Kidney (tissue), 13 donors: ENCODE measurements at regions not wholly inside any gene's neighbourhood (a gene's known extent, or its start where the extent isn't known, plus 50 kb on each side); places are given as distances from the start of the nearest gene placed in this dataset.
"Not testable (repeated sequence)": the region's sequence is repeated elsewhere in the genome, so short reads cannot be mapped to it uniquely, and the experiment has no call there.

ENCODE experiments used
- DNase-seq, 5 donors: peaks; one replicate each; pipeline ENCODE4 v3.0.0-alpha.2; 2013 to 2020
- FAIRE-seq: peaks from 2 replicates; lab custom pipeline; 2012; peaks lifted over from hg19 to GRCh38; lab: Jason Lieb, UNC
- H3K27ac ChIP-seq, 2 donors: one replicate each; pipeline ENCODE4 v1.7.0; 2013; ENCODE audit warnings: low read depth in 2 of 2, low read length in 2 of 2, inconsistent platforms in 1 of 2
- H3K27me3 ChIP-seq: one replicate; pipeline ENCODE4 v1.7.1; 2013; ENCODE audit warnings: low read length, inconsistent platforms; ENCODE audit not compliant: control insufficient read depth, insufficient read depth
- H3K36me3 ChIP-seq, 3 donors: one replicate each; pipeline versions ENCODE4 v1.7.0 to v1.7.1; 2013; ENCODE audit warnings: low read length in 3 of 3, control low read depth in 1 of 3, inconsistent platforms in 1 of 3; ENCODE audit not compliant: insufficient read depth in 3 of 3, control insufficient read depth in 2 of 3
- H3K4me1 ChIP-seq, 3 donors: one replicate each; pipeline versions ENCODE4 v1.7.0 to v1.7.1; 2013; ENCODE audit warnings: low read length in 3 of 3, inconsistent platforms in 1 of 3, low read depth in 1 of 3; ENCODE audit not compliant: control insufficient read depth in 2 of 3, insufficient read depth in 2 of 3
- H3K4me3 ChIP-seq, 3 donors: one replicate each; pipeline versions ENCODE4 v1.7.0 to v1.8.1; 2013; ENCODE audit warnings: low read length in 3 of 3, control low read depth in 1 of 3, inconsistent platforms in 1 of 3
- H3K9ac ChIP-seq, 3 donors: one replicate each; pipeline versions ENCODE4 v1.7.0 to v1.7.1; 2013; ENCODE audit warnings: low read length in 3 of 3, control low read depth in 1 of 3, inconsistent platforms in 1 of 3
- H3K9me3 ChIP-seq, 3 donors: one replicate each; pipeline versions ENCODE4 v1.7.0 to v1.7.1; 2013; ENCODE audit warnings: low read length in 3 of 3, control low read depth in 1 of 3, inconsistent platforms in 1 of 3; ENCODE audit not compliant: control insufficient read depth in 2 of 3, insufficient read depth in 1 of 3
- intact Hi-C: fragments of 100-400 bp; cut with DNase I; formaldehyde crosslinking; loops from one replicate; pipeline ENCODE4 v1.11.1; 2022
- TF ChIP-seq, protein P1 (sequence below): IDR thresholded peaks from 3 replicates; pipeline ENCODE4 v1.5.1; 2012; ENCODE audit warnings: mild to moderate bottlenecking, moderate library complexity, borderline replicate concordance; ENCODE audit not compliant: insufficient read depth; ENCODE audit errors: extremely low read depth
- donor health status: control.
- donor health status: control.
- donor health status: control.
- donor health status: control.
- donor health status: control.
- donor health status: DM: yes; HTN: yes; CAD: no.
- donor health status: Normal renal cell carcinoma (clear cell type).

DNA sequence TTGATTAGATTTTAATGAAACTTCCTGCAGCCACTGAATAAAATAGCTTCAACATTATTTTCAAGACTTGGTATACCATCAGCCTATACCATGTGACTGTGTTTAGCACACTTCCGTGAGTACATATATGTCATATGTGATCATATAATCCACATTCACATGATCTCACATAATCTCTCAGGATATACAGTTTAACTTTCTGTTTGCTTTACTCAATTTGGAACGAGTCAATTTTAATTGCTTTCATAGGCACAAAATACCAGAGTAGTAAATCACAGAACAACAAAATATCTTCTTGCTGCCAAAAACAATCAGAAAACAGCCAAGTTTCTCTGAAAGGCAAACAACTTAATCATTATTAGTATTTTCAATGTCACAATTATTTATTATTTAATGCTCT lies 731.1 kb upstream of the DIAPH2 start:
- H3K36me3 ChIP-seq: no peaks in the 10 kb centered on the region
- no peaks in the 10 kb centered on the region for H3K4me1 ChIP-seq
- no peak overlapping the region for H3K9ac ChIP-seq
- intact Hi-C loops: no loop called here
- TF ChIP-seq, protein P1, sequence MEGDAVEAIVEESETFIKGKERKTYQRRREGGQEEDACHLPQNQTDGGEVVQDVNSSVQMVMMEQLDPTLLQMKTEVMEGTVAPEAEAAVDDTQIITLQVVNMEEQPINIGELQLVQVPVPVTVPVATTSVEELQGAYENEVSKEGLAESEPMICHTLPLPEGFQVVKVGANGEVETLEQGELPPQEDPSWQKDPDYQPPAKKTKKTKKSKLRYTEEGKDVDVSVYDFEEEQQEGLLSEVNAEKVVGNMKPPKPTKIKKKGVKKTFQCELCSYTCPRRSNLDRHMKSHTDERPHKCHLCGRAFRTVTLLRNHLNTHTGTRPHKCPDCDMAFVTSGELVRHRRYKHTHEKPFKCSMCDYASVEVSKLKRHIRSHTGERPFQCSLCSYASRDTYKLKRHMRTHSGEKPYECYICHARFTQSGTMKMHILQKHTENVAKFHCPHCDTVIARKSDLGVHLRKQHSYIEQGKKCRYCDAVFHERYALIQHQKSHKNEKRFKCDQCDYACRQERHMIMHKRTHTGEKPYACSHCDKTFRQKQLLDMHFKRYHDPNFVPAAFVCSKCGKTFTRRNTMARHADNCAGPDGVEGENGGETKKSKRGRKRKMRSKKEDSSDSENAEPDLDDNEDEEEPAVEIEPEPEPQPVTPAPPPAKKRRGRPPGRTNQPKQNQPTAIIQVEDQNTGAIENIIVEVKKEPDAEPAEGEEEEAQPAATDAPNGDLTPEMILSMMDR: no peak
- no peak overlapping the region for H3K4me3 ChIP-seq
- H3K9me3 ChIP-seq: no peaks in the 10 kb centered on the region
- peak in 2 of 5 donors; percentile 3 to 39 for DNase-seq
- no peak overlapping the region for H3K27ac ChIP-seq
- no peaks in the 10 kb centered on the region for H3K27me3 ChIP-seq
- no peak for FAIRE-seq

DNA sequence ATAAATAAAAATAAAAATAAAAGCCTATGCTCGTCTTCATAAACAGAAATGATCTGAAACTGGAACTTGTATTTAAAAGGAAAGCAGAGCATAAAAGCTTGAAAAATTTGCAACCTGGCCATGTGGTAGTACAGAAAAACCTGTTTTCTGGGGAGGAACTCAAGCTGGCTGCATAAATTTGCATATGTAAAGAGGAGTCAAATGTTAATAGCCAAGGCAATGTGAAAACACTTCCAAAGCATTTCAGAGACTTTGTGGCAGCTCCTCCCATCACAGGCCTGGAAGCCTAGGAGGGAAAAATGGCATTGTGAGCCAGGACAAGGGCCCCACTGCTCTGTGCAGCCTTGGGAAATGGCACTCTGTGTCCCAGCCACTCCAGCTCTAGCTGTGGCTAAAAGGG lies 727.9 kb upstream of the DIAPH2 start:
- TF ChIP-seq, protein P1: no peak
- H3K27ac ChIP-seq: no peak overlapping the region
- H3K36me3 ChIP-seq: no peaks in the 10 kb centered on the region
- no peaks in the 10 kb centered on the region for H3K27me3 ChIP-seq
- no peaks in the 10 kb centered on the region for H3K4me1 ChIP-seq
- no peaks in the 10 kb centered on the region for H3K9me3 ChIP-seq
- DNase-seq: no peak
- no peak overlapping the region for H3K4me3 ChIP-seq
- FAIRE-seq: no peak
- no peak overlapping the region for H3K9ac ChIP-seq
- intact Hi-C loops: no loop called here

DNA sequence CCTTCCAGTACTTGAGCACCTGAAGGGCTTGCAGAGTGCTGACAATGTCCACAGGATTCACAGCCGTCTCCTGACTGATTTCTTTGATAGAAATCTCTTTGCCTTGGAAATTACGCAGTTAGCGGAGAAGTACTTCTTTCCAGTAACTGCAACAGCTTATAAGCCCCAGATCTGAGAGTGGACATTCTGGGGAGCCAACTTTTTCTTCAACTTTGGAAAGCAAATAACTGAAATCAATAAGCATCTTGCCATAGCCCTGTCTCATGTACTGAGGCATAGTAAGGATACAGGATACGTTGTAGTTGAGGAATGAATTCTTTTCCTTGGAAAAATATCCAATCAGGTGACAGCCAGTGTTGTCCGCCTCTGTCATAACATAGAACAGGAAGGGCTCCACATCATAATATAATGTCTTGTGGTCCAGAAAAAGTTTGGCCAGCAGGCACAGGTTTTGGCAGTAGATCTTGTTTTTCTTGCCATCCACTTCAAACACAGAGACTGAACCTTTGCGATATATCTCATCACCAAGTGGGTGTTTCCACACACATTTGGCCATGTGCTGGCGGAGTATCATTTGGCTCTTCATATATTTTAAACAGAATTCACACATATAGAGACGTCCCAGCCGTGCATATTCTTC lies 711.1 kb upstream of the DIAPH2 start:
- H3K27me3 ChIP-seq, H3K27ac ChIP-seq, intact Hi-C loops, H3K4me3 ChIP-seq, H3K9ac ChIP-seq, H3K4me1 ChIP-seq, H3K9me3 ChIP-seq, DNase-seq, H3K36me3 ChIP-seq, FAIRE-seq: not testable (repeated sequence)

DNA sequence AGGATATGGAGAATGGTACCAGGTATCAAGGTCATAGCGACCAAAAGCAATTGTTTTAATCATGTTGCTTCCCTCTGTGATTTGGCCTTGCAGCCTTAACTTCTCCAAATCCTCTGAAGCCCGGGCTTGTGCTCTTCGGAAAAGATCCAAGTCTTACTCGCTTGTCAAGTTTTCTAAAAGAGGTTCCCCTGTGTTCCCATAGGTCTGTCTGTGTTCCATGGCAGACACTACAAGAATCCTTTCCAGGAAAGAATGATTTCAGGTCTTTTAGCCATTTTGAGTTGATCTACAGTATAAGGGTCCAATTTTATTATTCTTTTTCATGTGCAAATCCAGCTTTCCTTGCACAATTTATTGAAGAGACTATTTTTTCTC lies 710.6 kb upstream of the DIAPH2 start:
- H3K27me3 ChIP-seq: no peaks in the 10 kb centered on the region
- FAIRE-seq (no peak), DNase-seq (no peak)
- no peaks in the 10 kb centered on the region for H3K36me3 ChIP-seq
- TF ChIP-seq, protein P1: no peak
- H3K4me1 ChIP-seq: no peaks in the 10 kb centered on the region
- no peak overlapping the region for H3K4me3 ChIP-seq
- no peaks in the 10 kb centered on the region for H3K9me3 ChIP-seq
- H3K9ac ChIP-seq: no peak overlapping the region
- intact Hi-C loops: no loop called here
- no peak overlapping the region for H3K27ac ChIP-seq
